HG02678 (cell line): ENCODE measurements at regions not wholly inside any gene's neighbourhood (a gene's known extent, or its start where the extent isn't known, plus 50 kb on each side); places are given as distances from the start of the nearest gene placed in this dataset.
"Not testable (repeated sequence)": the region's sequence is repeated elsewhere in the genome, so short reads cannot be mapped to it uniquely, and the experiment has no call there.

Experiments used
- ATAC-seq: cut with Tn5 transposase; IDR thresholded peaks from one replicate; pipeline ENCODE4 v1.9.1; 2021; ENCODE audit warnings: mild to moderate bottlenecking, moderate library complexity; ENCODE audit not compliant: unreplicated experiment

DNA sequence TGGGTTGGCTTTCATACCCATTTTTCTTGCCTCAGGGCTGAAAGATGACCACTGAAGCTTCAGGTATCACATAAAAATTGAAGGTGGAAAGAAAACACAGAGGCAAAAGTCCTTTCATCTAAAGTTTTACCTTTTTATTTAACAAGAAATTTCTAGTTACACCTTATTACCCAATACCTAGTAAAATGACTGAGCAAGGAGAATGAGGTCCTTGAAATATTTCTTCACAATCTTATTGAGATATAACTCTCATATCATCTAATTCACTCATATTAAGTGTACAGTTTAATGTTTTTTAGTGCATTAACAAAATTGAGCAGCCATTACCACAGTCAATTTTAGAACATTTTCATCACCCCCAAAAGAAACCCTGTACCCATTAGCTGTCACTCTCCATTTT, 112.9 kb upstream of the ADTRP start:
- no peak for ATAC-seq

DNA sequence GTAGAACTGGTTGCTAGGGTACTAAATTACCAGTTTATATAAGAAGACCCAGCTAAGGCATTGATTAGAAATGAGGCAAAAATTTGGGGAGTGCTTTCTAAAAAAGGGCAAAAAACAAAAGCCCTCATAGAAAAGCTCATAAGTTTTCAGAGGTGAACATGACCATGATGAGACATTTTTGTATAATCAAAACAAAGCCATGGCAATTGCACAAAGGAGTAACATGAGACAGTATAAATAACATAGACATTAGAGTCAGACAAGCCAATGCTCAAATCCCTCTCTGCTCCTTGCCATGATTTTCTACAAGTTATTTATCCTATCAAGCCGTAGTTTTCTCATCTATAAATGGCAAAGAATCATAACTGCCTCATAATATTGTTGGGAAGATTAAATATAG, 112.2 kb upstream of the ADTRP start:
- ATAC-seq = no peak

DNA sequence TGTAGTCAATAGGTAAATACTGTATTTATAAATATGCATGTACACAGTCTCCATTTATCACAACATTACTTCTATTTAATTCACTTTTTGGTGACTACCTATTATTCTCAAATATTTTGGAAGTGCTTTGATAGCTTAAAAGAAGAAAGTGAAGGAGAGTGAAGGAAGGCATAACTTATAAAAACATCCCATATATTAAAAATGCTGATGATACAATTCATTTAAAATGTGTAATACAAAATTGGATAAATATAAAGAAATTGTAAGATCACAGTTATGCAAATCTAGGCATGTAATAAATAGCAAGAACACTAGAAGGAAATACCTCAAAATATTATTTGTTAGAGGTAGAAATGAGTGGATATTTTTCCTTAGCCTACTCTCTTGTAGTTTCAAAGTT, 111.6 kb upstream of the ADTRP start:
- no peak for ATAC-seq

DNA sequence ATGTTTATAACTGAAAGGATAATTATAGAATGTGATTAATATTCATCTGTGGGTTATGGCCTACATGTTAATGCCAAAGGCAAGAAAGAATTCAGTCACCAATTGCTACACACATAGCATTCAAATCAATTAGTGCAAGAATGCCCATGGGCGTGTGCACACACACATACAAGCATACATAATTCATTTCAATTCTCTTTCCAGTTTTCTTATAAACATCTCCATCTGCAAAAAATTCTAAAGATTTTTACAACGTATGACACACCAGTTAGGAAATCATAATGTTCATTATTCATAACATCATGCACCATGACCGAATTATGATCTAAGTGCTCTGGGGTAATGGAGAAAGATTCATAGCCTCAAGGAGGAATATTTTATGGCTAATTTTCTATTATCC, 111.0 kb upstream of the ADTRP start:
- ATAC-seq = no peak

DNA sequence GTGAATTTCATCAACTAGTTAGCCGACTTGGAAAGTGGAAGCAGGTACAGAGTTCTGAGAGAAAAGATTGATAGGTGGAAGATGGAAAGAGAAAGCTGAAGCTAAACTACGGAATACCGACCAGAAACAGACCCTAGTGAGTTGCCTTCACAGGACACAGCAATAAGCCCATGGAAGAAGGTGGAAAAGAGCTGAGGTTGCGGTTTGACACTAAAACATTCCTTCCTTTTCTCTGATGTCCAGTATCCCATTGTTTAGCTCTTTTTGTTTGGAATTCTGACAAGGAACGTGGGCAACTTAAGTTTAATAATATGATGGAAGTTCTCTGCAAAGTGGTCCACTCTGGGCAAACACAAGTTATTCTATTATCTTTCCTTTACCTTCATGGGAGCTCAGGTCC, 110.1 kb upstream of the ADTRP start:
- no peak for ATAC-seq

DNA sequence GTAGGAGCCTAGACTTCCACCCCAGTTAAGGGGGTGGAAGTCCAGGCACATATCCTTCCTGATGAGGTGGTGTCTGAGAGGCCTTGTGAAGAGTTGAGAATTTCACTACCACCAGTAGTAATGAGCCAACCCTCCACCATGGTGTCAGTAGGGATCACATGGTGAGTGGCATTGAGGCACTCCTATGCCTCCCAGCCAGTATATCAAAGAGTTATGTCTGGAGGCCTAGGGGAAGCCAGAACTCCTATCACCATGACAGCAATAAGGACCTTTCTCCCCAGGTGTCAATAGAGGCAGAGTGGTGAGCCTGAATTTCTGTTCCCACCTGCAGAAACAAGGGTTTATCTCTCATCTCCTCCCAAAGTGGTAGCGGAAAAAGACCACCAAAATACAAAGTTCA, 106.6 kb upstream of the ADTRP start:
- no peak for ATAC-seq

DNA sequence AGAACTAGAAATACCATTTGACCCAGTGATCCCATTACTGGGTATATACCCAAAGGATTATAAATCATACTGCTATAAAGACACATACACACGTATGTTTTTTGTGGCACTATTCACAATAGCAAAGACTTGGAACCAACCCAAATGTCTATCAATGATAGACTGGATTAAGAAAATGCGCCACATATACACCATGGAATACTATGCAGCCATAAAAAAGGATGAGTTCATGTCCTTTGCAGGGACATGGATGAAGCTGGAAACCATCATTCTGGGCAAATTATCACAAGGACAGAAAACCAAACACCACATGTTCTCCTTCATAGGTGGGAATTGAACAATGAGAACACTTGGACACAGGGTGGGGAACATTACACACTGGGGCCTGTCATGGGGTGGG, 104.9 kb upstream of the ADTRP start:
- not testable (repeated sequence) for ATAC-seq

DNA sequence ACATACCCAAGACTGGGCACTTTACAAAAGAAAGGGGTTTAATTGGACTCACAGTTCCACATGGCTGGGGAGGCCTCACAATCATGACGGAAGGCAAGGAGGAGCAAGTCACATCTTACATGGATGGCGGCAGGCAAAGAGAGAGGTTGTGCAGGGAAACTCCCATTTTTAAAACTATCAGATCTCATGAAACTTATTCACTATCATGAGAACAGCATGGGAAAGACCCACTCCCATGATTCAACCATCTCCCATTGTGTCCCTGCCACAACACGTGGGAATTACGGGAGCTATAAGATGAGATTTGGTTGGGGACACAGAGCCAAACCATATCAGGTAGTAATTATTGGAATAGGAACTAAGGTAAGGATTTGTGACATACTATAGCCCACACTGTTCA, 101.6 kb upstream of the ADTRP start:
- not testable (repeated sequence) for ATAC-seq

DNA sequence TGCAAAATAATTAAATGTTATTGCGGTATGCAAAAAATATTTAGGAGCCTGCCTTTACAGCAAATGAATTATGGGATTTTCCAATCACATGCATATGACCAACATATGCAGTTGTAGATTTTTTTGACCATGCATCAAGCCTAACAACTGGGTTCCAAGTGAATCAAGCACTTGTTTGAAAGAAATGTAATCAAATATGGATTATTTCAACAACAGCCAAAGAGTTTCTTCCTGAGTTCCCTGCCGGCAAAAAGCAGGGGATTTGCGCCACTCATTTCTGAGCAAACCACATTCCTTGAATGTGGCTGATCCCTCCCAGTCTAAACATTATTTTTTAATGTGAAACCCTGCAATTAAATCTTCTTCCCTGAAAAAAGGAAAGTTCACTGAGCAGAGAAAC, 100.1 kb upstream of the ADTRP start:
- no peak for ATAC-seq

DNA sequence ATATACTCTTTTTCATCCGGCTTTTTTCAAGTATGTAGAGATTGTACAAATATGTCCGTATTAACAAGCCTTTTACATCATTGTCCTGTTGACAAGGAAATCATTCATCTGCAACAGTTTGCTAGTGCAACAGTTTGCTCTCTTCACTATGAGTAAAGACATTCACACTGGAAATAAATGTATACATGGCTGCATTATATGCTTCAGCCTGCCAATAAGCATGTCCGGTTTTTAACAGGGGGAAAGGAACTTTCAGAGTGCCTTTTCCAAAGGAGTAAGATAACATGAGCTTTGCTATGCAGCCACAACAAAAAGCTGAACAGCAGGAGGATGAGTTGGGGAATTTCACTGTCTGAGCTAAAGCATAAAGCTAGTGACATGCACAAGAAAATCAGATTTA, 99.4 kb upstream of the ADTRP start:
- ATAC-seq = no peak

DNA sequence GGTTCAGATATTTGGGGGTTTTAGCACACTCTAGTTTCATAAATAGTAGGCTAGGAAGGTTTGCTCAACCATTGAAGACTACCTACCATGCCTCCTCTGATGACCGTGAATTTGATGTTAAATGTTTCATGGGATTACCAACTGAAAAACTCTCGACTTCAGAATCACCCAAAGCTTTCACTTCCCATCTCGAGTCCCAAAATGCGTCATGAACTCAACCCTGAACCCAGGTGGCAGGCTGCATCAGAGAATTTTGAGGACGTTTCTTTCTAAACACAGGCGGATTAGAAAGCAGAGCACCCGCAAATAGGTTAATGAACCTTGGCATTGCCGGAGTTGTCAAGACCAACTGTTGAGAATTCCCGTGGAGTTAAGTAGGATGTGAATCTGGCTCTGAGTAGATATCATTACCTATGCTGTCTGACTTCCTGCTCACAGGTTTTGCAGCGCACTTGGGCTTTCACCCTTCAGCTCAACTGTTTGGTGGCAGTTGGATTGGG, 98.4 kb upstream of the ADTRP start:
- peak; percentile 79 for ATAC-seq

DNA sequence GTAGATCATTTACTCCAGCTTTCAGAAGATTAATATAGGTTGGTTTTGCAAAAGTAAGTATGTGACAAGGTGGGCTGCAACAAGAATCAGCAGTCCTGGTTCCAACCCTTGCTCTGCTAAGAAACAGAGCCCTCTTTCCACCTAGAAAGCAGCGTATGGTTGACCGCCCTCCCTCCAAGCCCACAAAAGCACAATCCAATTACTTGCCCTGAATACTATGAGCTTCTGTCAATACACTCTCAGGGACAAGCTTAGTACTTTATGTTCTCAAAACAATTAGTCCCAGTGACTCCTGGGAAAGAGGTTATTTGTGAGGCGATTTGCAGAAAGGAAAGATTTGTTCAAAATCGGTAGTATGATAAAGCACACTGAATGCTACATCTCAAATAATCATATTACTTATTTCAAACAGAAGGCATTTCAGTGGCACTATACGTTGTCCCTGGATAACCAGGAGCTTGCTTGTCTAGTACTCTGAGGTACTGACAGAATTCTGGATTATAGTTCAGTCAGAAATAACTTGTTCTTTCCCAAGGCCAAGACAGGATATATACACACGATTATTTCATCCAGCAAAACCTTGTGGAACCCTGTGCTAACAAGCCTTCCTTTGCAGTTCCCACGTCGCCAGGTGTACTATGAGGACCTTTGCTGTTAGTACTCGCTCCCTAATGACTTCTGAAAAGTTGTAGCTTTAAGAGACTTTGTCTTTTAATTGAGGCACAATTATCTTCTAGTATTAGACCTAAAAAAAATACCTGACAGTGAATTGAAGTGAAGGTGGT, 96.9 kb upstream of the ADTRP start:
- no peak for ATAC-seq

DNA sequence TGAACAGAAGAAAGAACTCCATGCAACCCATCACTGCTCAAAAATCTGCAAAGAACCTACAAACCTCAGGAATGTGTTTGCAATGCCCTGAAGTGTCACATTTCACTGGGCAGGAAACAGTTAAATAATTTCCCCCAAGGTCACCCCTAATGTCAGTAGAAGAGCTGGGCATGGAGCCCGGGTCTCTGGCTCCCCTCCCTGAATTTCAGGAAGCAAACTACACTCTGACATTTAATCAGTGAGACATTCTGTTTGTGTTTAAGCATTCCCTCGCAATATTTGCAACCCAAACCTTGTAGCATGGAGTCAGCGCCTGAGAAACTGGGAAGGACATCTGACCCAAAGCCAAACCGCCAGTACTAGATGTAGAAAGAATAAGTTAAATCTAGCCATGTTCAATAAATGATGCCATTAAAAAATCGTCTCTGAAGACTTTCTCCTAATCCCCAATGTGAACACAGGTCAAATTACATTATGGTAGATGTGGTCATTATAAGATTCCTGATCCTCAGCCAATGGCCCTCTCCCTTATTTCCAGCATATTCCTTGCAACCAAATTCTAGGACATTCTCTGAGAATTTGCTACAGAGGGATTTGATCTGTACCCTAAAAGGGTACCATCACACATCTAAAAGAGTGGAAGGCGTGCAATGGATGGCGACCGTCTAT, 91.2 kb upstream of the ADTRP start:
- ATAC-seq = no peak

DNA sequence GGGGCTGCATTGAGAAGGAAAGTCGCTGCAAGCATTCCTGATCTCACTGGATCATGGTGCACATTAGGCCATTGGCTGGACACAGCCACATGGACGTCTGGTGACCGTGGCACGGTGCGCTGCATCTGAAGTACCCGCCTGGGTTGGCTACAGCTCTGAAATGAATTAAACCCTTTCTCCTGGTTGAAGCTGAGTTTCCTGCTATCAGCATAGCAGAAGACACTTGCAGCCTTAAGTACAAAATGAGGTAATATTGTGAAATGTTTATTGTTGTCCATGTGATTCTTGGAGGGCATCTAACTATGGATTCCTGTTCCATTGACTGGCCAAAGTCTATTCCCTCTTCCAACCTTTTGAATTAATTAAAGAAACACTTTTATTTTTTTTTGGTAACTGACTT, 89.8 kb upstream of the ADTRP start:
- no peak for ATAC-seq

DNA sequence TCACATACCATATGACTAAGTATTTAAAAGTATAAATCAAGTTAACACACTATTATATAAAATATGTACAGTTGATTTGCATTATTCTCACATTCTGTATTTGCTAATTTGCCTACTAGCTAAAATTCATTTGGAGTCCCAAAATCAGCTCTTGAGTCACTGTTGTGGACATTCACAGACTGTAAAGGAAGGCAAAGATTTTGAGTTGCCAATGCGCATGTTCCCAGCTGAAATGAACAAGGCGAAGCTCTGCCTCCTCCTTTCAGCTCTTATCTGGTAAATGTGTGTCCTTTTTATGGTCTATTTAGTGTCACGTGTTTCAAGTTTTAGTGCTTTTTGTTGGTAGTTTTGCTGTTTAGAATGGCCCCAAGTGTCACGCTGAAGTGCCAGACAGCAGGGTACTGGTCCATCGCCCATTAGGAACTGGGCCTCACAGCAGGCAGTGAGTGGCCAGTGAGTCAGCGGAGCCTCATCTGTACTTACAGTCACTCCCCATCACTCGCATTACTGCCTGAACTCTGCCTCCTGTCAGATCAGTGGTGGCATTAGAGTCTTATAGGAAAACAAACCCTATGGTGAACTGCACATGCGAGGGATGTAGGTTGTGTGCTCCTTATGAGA, 87.2 kb upstream of the ADTRP start:
- ATAC-seq = no peak

DNA sequence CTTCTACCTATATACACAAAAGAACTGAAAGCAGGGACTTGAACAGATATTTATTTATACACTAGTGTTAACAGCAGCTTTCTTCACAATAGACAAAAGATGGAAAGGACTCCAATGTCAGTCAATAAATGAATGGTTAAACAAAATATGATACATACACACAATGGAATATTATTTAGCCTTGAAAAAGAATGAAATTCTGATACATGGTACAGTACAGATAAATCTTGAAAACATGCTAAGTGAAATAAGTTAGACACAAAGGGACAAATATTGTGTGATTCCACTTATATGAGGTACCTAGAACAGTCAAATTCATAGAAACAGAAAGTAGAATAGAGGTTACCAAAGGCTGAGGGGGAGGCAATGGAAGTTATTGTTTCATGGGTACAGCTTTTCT, 79.8 kb upstream of the ADTRP start:
- ATAC-seq = no peak

DNA sequence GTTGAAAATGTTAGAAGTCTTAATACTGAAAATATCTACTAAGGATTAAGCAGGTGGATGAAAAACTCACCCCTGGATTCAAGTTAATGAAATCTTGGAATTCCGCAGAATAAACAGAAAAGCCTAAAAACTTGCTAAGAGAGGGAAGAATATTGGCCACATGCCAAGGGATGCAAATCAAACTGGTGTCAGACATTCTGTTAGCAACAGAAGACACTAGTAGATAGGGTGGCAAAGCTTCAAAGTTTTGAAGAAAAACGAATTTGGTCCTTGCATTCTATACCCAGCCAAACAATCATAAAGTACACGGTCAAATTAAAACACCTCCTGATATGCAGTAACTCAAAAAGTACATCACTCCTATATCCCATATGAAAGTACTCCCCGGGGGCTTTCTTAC, 77.1 kb upstream of the ADTRP start:
- no peak for ATAC-seq

DNA sequence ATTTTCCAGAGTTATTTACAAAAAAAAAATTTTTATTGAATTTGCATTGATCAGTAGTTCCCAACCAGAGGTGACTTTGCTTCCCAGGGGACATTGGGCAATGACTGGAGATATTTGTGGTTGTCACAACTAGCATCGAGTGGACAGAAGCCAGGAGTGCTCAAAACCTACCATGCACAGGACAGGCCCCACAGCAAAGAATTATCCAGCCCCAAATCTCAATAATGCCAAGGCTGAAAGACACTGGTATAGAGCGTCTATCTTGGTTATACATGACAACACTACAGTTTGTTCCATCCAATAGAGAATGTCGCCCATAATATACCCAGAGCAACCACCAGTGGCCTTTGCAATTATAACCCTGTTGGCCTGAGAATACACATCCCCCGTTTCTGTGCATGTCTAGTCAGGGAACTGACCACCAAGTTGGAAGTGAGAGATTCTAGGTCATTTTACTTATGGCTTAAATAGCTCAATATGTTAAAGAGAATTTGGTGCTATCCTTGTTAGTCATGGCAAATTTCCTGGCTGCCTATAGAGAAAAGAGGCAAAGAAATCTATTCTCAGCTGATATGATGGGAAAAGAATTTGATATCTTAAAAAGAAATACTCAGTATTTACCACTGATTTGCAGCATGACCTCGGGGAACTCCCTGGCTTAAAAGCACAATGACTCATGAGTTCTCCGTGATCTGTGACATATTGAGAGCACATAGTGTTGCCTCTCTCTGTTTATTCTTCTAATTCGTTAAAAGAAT, 76.0 kb upstream of the ADTRP start:
- ATAC-seq = no peak

DNA sequence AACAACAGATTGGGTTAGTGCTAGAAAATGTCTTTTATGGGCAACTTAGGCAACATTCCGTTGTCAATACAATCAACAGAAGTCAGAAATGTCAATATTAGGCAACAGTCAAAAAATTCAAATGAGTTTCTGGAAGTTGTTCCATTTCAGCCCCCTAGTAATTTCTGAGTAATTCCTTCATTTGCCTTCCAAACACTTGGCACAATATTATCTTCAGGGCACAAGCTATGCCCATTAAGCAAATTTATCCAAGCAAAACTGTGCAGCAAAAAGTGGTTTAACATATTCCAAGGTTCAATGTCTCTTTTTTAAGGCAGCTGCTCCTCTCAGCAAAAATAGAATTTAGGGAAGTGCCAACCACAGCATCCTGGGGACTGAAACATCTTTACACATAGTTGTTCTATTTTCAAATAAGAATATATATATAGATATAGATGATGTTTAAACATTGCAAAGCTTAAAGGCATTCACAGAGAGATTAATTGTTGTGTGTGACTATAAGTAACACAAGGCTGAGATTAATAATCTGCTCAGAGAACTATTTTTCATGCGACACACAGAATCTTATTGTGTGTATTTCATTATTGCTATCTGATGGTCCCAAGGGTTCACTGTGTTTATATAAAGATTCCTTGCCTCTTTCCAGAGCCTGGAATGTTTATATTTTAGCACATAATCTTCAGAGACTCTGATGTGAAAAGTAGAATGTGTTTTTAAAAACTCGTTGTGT, 75.2 kb upstream of the ADTRP start:
- no peak for ATAC-seq

DNA sequence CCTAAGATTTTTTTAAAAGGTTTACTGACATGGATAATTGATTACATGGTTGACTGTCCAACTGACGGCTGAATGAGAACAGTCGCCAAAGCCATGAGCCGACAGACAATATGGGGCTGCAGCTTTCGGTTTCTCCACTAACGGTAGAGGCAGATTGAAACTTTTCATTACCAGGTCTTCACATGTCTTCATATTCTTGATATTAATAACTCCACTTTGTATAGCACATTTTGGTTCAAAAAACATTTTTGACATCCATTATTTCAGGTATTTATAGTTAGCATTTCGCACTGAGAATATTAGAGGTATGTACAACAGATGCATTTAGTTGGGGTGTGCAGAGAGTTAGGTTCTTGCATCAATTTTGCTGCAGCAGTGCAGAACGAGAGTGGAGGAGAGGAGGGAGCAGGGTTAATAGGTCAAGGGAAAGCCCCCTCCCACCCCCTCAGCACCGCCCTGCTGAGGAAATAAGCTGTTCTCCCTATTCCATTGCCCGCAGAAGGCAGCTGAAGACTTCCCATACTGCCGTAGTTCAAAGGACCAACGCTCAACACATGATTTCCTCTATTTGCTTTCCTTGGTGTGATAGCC, 73.6 kb upstream of the ADTRP start:
- no peak for ATAC-seq
